Ovary (tissue), 3 donors: ENCODE measurements at regions not wholly inside any gene's neighbourhood (a gene's known extent, or its start where the extent isn't known, plus 50 kb on each side); places are given as distances from the start of the nearest gene placed in this dataset.

ENCODE experiments used
- CTCF ChIP-seq, 3 donors: fragments of 450-650 bp in 2 of 3; fragments of 200-600 bp in 1 of 3; IDR thresholded peaks; one replicate each; pipeline versions ENCODE4 v1.5.1 to v1.8.0; 2016 to 2022; ENCODE audit warnings: antibody characterized with exemption in 3 of 3, mild to moderate bottlenecking in 1 of 3
- POLR2A ChIP-seq: fragments of 450-650 bp; IDR thresholded peaks from one replicate; pipeline ENCODE4 v1.6.1; 2017; ENCODE audit warnings: antibody characterized with exemption, mild to moderate bottlenecking, moderate library complexity
- donor health status: DM: no; HTN: no; CAD: no.

GRCh38 chr4:101678180-101678579 lies 112.3 kb upstream of the BANK1 start:
- no peak for TF ChIP-seq CTCF (IDR thresholded peaks at IDR 0.05)
- no peak for TF ChIP-seq POLR2A
